ENCODE measurements at regions not wholly inside any gene's neighbourhood (a gene's known extent, or its start where the extent isn't known, plus 50 kb on each side); places are given as distances from the start of the nearest gene placed in this dataset.

GRCh38 chr4:96652158-96652557 is 812.3 kb downstream of the PDHA2 start:
- Histone ChIP-seq H2BK120ac (ENCODE audit: low read depth, low read length) (no peak overlapping the region), H4K8ac (ENCODE audit: low read depth in 2 of 2, low read length in 2 of 2) (no peak overlapping the region)
- ATAC-seq (ENCODE audit: low read depth), result no peak

More at GRCh38 chr4:96652158-96652557, 812.3 kb downstream of the PDHA2 start:
- Histone ChIP-seq H3K4me1 (ENCODE audit: control insufficient read depth, insufficient read depth, low read length) (no peaks in the 10 kb centered on the region), H4K5ac (ENCODE audit: low read depth, low read length) (no peak overlapping the region), H3K27ac (ENCODE audit: insufficient read depth, low read length) (no peak overlapping the region), H3K14ac (replicated peaks; ENCODE audit: low read depth, low read length) (no peak overlapping the region), H3K4ac (ENCODE audit: low read depth, low read length) (no peak overlapping the region), H3K79me1 (ENCODE audit: low read depth in 1 of 2, low read length in 2 of 2) (no peaks in the 10 kb centered on the region), H2BK5ac (ENCODE audit: low read depth, low read length, poor library complexity, severe bottlenecking) (no peak overlapping the region), H3K23ac (ENCODE audit: low read depth, low read length) (no peak overlapping the region), H4K20me1 (ENCODE audit: insufficient read depth, low read length) (no peaks in the 10 kb centered on the region), H2AFZ (replicated peaks; ENCODE audit: low read length, poor library complexity) (no peak overlapping the region), H2BK20ac (ENCODE audit: low read depth, low read length) (no peak overlapping the region), H3K9me3 (ENCODE audit: control insufficient read depth, insufficient read depth, low read length) (peaks cover 15% of the 10 kb centered on the region), H3K9me1 (ENCODE audit: insufficient read depth, low read length) (no peaks in the 10 kb centered on the region), H3K27me3 (ENCODE audit: control insufficient read depth, insufficient read depth, low read length) (no peaks in the 10 kb centered on the region), H3K9ac (ENCODE audit: low read depth, low read length) (no peak overlapping the region), H2AK9ac (replicated peaks; ENCODE audit: low read depth, low read length, poor library complexity) (no peak overlapping the region), H3K36me3 (ENCODE audit: control insufficient read depth, insufficient read depth, low read length) (no peaks in the 10 kb centered on the region), H2AK5ac (ENCODE audit: low read depth, low read length) (no peak overlapping the region), H3K56ac (ENCODE audit: extremely low read depth, insufficient read depth, low read length) (no peak overlapping the region), H3K4me2 (ENCODE audit: low read depth, low read length) (no peak overlapping the region), H3K18ac (ENCODE audit: low read depth, low read length) (no peak overlapping the region), H2BK15ac (ENCODE audit: low read depth, low read length) (no peak overlapping the region), H4K91ac (ENCODE audit: insufficient read depth, low read depth, low read length) (no peak overlapping the region), H3K4me3 (ENCODE audit: insufficient read depth, low read depth, low read length) (no peak overlapping the region)
- ChIA-PET CTCF (no interaction called here), POLR2A (ENCODE audit: unreplicated experiment) (no interaction called here)
- no CpG with 5 or more reads among the region's 1 CpG for WGBS, 2 experiments (ENCODE audit: extremely low coverage in 2 of 2, insufficient read length in 1 of 2)
- no peak for DNase-seq
- TF ChIP-seq SMC3 (IDR thresholded peaks at IDR 0.05; ENCODE audit: low read depth, low read length) (no peak), MAZ (IDR thresholded peaks at IDR 0.05; ENCODE audit: borderline replicate concordance, low read depth, low read length) (no peak), MAFK (IDR thresholded peaks at IDR 0.05; ENCODE audit: low read depth, low read length) (no peak), RFX5 (IDR thresholded peaks at IDR 0.05; ENCODE audit: low read depth, low read length) (no peak), RCOR1 (IDR thresholded peaks at IDR 0.05; ENCODE audit: insufficient replicate concordance, low read length) (no peak), CEBPB (IDR thresholded peaks at IDR 0.05; ENCODE audit: low read depth, low read length) (no peak), NFE2L2 (IDR thresholded peaks at IDR 0.05; ENCODE audit: low read depth, low read length) (no peak), RAD21 (IDR thresholded peaks at IDR 0.05; ENCODE audit: low read length) (no peak), BHLHE40 (IDR thresholded peaks at IDR 0.05; ENCODE audit: low read depth, low read length) (no peak), MXI1 (IDR thresholded peaks at IDR 0.05; ENCODE audit: borderline replicate concordance, low read depth, low read length) (no peak), POLR2A (IDR thresholded peaks at IDR 0.05; ENCODE audit: low read depth, low read length) (no peak), CTCF (conservative IDR thresholded peaks at IDR 0.05; ENCODE audit: low read depth, low read length) (no peak), CHD1 (IDR thresholded peaks at IDR 0.05; ENCODE audit: low read depth, low read length) (no peak), FOS (IDR thresholded peaks at IDR 0.05; ENCODE audit: low read depth, low read length) (no peak)
- TF ChIP-seq, protein P1, sequence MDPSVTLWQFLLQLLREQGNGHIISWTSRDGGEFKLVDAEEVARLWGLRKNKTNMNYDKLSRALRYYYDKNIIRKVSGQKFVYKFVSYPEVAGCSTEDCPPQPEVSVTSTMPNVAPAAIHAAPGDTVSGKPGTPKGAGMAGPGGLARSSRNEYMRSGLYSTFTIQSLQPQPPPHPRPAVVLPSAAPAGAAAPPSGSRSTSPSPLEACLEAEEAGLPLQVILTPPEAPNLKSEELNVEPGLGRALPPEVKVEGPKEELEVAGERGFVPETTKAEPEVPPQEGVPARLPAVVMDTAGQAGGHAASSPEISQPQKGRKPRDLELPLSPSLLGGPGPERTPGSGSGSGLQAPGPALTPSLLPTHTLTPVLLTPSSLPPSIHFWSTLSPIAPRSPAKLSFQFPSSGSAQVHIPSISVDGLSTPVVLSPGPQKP (IDR thresholded peaks at IDR 0.05; ENCODE audit: borderline replicate concordance, low read depth, low read length), result no peak
- TF ChIP-seq, protein P2, sequence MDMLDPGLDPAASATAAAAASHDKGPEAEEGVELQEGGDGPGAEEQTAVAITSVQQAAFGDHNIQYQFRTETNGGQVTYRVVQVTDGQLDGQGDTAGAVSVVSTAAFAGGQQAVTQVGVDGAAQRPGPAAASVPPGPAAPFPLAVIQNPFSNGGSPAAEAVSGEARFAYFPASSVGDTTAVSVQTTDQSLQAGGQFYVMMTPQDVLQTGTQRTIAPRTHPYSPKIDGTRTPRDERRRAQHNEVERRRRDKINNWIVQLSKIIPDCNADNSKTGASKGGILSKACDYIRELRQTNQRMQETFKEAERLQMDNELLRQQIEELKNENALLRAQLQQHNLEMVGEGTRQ (IDR thresholded peaks at IDR 0.05; ENCODE audit: low read depth, low read length), result no peak
- dilution Hi-C loops (cut with HindIII; ENCODE audit: low sequenced_read_pairs, unreplicated experiment) (no loop called here), in situ Hi-C loops (cut with MboI; ENCODE audit: low sequenced_read_pairs) (no loop called here), intact Hi-C loops (cut with micrococcal nuclease) (no loop called here)
- no TSS peak for BruUV-seq (replicated peaks)
